Stimulated activated naive CD8-positive, alpha-beta T cell treated with anti-CD3 and anti-CD28 coated beads, Interleukin-15, Interleukin-2, amounts not matched to agents 100 ng/mL and 50 ng/mL, for 24 hours (primary cell): ENCODE measurements at regions not wholly inside any gene's neighbourhood (a gene's known extent, or its start where the extent isn't known, plus 50 kb on each side); places are given as distances from the start of the nearest gene placed in this dataset.

Experiments
- H3K27ac Mint-ChIP-seq: one replicate; pipeline ENCODE4 v1.8.0; 2021; ENCODE audit warnings: mild to moderate bottlenecking, mixed read lengths
- H3K27me3 Mint-ChIP-seq: one replicate; pipeline ENCODE4 v1.8.0; 2021; ENCODE audit warnings: mixed read lengths
- H3K36me3 Mint-ChIP-seq: one replicate; pipeline ENCODE4 v1.8.0; 2021; ENCODE audit warnings: low read depth, mixed read lengths
- H3K4me1 Mint-ChIP-seq: one replicate; pipeline ENCODE4 v1.8.0; 2021; ENCODE audit warnings: low read depth, mixed read lengths
- H3K4me3 Mint-ChIP-seq: one replicate; pipeline ENCODE4 v1.8.0; 2021; ENCODE audit warnings: mild to moderate bottlenecking, mixed read lengths
- H3K9me3 Mint-ChIP-seq: one replicate; pipeline ENCODE4 v1.8.0; 2021; ENCODE audit warnings: mixed read lengths

DNA sequence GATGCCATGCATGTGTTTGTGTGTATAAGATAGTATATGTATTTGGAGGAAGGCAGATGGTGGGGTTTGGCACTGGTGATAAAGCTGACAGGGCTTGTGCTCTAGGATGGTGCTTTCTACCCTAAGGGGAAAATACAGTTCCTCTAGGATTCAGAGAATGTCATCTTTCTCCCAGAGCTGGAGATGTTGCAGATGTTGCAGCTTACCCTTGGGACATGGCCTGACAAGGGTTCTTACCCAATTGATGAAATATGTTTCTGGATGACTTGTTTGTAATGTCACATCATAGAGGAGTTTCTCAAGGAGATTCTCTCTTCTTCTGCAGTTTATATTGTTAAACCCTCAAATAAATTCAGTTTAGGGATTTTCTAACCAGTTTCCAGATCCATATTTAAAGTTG, 52.5 kb upstream of the PITX2 start:
- no peak overlapping the region for H3K27ac Mint-ChIP-seq
- H3K36me3 Mint-ChIP-seq, result no peaks in the 10 kb centered on the region
- no peaks in the 10 kb centered on the region for H3K4me1 Mint-ChIP-seq
- H3K4me3 Mint-ChIP-seq, result no peak overlapping the region
- no peaks in the 10 kb centered on the region for H3K9me3 Mint-ChIP-seq
- peaks cover 15% of the 10 kb centered on the region for H3K27me3 Mint-ChIP-seq

DNA sequence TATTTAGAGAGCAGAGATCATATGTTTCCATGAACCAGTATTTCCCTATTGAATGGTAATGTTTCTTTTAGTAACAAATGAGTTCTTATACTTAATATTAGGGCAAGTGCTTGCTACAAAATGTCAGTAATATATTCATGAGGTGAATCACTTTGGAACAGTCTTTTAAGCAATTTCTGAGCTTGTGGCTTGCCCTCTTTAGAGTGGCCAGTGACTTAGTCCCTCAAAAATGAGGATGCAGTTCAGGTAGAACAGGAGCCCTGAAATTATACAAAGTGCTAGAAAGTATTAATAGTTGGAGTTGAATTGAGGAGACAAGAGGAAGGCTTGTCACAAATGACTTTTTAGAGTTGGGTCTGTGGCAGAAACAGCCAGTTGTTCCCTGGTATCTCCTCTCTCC, 53.4 kb upstream of the PITX2 start:
- H3K9me3 Mint-ChIP-seq, result no peaks in the 10 kb centered on the region
- no peaks in the 10 kb centered on the region for H3K4me1 Mint-ChIP-seq
- H3K27me3 Mint-ChIP-seq, result peaks cover 20% of the 10 kb centered on the region
- H3K36me3 Mint-ChIP-seq, result no peaks in the 10 kb centered on the region
- H3K4me3 Mint-ChIP-seq, result no peak overlapping the region
- H3K27ac Mint-ChIP-seq, result no peak overlapping the region

DNA sequence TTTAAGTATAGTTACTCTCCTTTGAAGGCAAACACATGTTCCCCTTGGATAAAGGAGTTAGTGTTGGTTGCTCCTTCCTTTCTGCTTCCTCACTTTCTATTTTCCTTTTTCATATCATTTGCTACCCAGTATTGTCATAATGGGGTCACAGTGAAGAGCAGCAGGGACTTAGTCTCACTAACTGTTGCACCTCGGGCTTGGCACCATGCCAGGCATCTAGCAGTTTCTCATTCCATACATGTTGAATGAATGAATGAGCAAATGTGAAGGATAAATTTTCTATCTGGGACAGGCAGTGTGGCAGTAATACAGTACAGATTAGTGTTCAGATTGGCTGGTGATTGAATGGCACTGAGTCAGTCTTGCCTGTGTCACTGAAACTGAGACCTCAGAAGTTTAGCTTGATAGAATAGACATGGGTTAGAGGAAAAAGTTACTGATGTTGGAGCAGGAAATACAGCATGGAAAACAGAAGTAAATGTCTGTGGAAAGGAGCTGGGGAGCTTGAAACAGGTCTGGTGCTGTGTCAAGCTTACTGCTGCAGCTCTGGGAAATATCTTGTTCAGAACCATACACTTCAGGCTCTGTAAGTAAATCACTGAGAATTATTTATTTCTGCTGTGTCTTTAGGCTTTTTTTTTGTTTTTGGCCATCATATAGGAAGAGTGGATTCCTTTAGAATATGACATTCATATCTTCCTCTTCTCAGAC, 55.8 kb upstream of the PITX2 start:
- H3K27me3 Mint-ChIP-seq, result peaks cover 20% of the 10 kb centered on the region
- no peak overlapping the region for H3K27ac Mint-ChIP-seq
- H3K9me3 Mint-ChIP-seq, result no peaks in the 10 kb centered on the region
- no peaks in the 10 kb centered on the region for H3K36me3 Mint-ChIP-seq
- H3K4me3 Mint-ChIP-seq, result no peak overlapping the region
- no peaks in the 10 kb centered on the region for H3K4me1 Mint-ChIP-seq

DNA sequence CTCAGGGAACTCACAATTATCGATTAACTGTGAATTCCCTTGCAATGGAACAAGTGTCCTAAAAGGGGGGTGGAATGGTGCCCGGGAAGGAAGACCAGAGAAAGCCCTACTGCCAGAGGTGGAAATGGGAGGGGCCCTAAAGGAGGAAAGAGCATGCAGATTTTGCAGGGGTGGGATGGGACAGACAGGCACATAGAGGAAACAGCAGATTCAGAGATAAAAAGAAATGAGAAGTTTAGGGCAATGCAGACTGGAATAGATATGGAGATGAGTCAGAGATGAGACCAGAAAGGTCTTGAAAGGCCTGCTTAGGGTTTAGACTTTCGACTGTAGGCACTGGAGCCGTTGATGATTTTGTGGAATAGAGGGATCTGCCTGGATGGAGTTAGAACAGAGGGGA, 57.4 kb upstream of the PITX2 start:
- Mint-ChIP-seq H3K27ac (no peak overlapping the region), H3K36me3 (no peaks in the 10 kb centered on the region), H3K4me1 (no peaks in the 10 kb centered on the region), H3K4me3 (no peak overlapping the region), H3K27me3 (peaks cover 20% of the 10 kb centered on the region), H3K9me3 (peaks cover 5% of the 10 kb centered on the region)

DNA sequence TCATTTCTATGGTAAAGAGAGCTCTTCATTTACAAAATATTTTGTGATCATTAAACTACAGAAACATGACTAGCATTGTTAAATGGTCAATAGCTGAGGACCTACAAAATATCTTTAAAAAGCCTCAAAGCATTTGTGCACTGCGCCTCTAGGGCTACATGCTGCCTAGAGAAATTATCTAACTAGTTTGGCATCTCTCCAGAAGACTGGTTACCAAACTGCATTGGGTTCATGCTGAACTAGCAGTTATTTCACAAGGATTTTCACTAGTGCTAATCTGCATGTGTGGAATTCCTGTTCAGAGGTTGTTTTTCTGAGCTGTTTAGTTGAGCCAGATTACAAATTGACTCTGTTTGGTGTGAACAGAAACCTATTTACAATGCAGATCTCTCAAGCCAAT, 58.5 kb upstream of the PITX2 start:
- no peaks in the 10 kb centered on the region for H3K4me1 Mint-ChIP-seq
- H3K36me3 Mint-ChIP-seq, result no peaks in the 10 kb centered on the region
- H3K27ac Mint-ChIP-seq, result no peak overlapping the region
- peaks cover 5% of the 10 kb centered on the region for H3K9me3 Mint-ChIP-seq
- H3K4me3 Mint-ChIP-seq, result no peak overlapping the region
- peaks cover 20% of the 10 kb centered on the region for H3K27me3 Mint-ChIP-seq

DNA sequence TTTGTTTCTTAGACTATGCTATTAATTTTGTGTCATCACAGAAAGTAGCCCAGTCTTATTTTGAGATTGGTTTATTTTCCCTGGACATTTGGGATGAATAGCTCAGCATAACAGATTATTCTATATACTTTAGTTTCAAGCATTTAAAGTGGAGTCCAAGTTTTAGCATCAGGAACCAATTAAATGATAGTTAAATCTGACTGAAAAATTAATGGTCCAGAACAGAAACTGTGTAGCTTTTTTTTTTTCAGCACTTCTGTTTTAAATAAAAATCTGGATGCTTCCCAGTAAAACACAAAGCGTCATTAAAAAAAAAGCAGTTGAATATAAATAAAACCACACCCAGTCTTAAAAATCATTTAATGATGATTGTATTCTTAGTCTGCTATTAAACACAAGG, 59.4 kb upstream of the PITX2 start:
- H3K36me3 Mint-ChIP-seq, result no peaks in the 10 kb centered on the region
- H3K27ac Mint-ChIP-seq, result no peak overlapping the region
- H3K9me3 Mint-ChIP-seq, result peaks cover 8% of the 10 kb centered on the region
- no peak overlapping the region for H3K4me3 Mint-ChIP-seq
- H3K27me3 Mint-ChIP-seq, result peaks cover 20% of the 10 kb centered on the region
- no peaks in the 10 kb centered on the region for H3K4me1 Mint-ChIP-seq

DNA sequence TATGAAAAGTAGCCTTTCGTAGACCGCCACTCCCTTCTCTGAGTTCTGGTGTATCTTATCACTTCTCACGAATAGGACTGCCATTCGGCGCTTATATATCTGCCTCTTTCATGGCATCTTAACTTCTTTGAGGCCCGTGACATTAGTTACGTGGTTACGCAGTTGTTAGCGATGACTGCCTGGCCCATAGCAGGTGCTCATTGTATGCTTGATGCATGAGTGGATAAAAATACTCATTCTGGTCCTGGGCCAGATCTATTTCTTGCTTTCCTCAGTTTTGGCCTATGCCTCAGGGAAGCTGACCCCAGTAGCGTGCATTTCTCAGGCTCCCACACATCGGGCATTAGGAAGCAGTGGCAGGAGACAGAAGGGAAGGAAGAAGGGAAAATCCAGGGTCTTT, 60.7 kb upstream of the PITX2 start:
- Mint-ChIP-seq H3K4me1 (no peaks in the 10 kb centered on the region), H3K27me3 (peaks cover 18% of the 10 kb centered on the region), H3K9me3 (peaks cover 8% of the 10 kb centered on the region), H3K4me3 (no peak overlapping the region), H3K27ac (no peak overlapping the region), H3K36me3 (no peaks in the 10 kb centered on the region)

DNA sequence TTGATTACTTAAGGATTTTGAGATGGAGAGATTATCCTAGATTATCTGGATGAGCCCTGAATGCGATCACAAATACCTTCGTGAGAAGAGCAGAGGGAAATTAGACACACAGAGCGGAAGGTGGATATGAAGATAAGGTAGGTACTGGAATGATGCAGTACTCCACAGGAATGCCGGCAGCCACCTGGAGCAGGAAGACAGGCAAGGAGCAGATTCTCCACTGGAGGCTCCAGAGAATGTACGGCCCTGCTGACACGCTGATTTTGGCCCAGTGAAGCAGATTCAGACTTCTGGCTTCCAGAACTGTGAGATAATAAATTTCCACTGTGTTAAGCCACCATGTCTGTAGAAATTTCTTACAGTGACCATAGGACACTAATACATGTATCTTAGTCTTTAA, 79.4 kb upstream of the PITX2 start:
- no peaks in the 10 kb centered on the region for H3K4me1 Mint-ChIP-seq
- no peak overlapping the region for H3K27ac Mint-ChIP-seq
- peaks cover 2% of the 10 kb centered on the region for H3K27me3 Mint-ChIP-seq
- no peaks in the 10 kb centered on the region for H3K9me3 Mint-ChIP-seq
- H3K36me3 Mint-ChIP-seq, result no peaks in the 10 kb centered on the region
- no peak overlapping the region for H3K4me3 Mint-ChIP-seq

DNA sequence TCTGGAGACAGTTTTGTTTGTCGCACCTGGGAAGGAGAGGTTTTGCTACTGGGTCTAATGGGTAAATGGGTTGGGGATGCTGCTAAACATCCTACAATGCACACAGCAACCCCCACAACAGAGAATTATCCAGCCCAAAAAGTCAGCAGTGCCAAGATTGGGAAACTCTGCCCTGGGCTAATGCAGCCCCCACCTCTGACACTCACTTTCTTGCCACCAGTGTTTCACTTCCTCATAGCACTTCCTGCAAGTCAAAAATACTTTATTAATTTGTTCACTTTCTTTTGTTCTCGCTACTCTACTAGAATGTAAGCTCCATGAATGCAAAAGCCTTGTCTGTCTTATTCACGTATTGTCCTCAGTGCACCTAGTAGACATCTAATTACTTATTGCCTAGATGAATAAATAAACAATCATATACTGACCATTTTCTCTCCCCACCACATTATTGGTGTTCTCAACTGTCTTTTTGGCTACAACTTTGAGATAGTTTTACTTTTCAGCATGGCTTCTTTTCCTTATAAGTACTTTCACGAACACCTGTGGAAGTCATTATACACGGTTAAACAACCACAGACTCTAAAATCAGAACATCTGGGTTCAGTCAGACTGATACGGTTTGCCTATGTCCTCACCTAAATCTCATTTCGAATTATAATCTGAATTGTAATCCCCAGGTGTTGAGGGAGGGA, 82.0 kb upstream of the PITX2 start:
- Mint-ChIP-seq H3K27ac (no peak overlapping the region), H3K36me3 (no peaks in the 10 kb centered on the region), H3K9me3 (no peaks in the 10 kb centered on the region), H3K27me3 (peaks cover 2% of the 10 kb centered on the region), H3K4me3 (no peak overlapping the region), H3K4me1 (no peaks in the 10 kb centered on the region)

DNA sequence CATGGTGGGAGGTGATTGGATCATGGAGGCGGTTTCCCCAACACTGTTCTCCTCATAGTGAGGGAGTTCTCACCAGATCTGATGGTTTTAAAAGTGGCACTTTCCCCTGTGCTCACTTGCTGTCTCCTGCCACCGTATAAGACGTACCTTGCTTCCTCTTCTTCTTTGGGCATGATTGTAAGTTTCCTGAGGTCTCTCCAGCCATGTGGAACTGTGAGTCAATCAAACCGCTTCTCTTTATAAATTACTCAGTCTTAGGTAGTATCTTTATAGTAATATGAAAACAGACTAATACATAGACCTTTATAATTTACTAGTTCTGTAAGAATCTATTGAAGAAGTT, 82.5 kb upstream of the PITX2 start:
- H3K36me3 Mint-ChIP-seq, result no peaks in the 10 kb centered on the region
- peaks cover 2% of the 10 kb centered on the region for H3K27me3 Mint-ChIP-seq
- no peaks in the 10 kb centered on the region for H3K9me3 Mint-ChIP-seq
- no peaks in the 10 kb centered on the region for H3K4me1 Mint-ChIP-seq
- no peak overlapping the region for H3K4me3 Mint-ChIP-seq
- H3K27ac Mint-ChIP-seq, result no peak overlapping the region

DNA sequence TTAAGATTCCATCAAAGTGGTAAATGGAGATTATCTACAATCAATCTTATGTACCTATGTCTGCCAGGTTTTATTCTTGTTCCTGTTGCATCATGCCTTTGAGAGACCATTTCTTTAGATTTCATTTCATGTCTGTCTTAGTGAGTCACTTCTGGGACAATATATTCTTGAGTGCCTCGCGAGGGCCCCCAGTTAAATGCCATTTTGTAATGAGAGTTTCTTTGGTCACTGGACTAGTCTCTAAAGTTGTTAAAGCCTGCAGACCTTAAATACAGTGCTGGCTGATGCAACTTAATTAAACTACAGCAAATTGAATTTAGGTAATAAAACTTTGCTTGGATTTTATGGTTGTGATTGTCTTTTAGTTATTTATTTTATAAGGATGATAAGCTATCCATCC, 87.2 kb upstream of the PITX2 start:
- H3K9me3 Mint-ChIP-seq, result no peaks in the 10 kb centered on the region
- no peaks in the 10 kb centered on the region for H3K4me1 Mint-ChIP-seq
- H3K36me3 Mint-ChIP-seq, result no peaks in the 10 kb centered on the region

DNA sequence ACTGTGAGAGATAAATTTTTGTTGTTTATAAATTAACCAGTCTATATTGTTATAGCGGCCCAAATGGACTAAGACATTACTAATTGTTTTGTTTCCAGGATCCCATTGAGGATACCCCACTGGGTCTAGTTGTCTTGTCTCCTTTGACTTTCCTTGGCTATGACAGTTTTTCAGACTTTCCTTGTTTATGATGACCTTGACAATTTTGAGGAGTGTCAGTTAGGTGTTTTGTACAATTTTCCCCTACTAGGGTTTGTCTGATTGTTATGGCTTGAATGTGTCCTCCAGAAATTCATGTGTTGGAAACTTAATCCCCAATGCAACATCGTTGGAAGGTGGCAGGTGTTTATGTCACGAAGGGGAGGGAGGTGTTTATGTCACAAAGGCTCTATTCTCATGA, 89.6 kb upstream of the PITX2 start:
- no peaks in the 10 kb centered on the region for H3K9me3 Mint-ChIP-seq
- H3K27me3 Mint-ChIP-seq, result no peaks in the 10 kb centered on the region
- no peaks in the 10 kb centered on the region for H3K36me3 Mint-ChIP-seq
- H3K27ac Mint-ChIP-seq, result no peak overlapping the region
- no peak overlapping the region for H3K4me3 Mint-ChIP-seq
- no peaks in the 10 kb centered on the region for H3K4me1 Mint-ChIP-seq

More for the DNA sequence above, 87.2 kb upstream of the PITX2 start:
- H3K27me3 Mint-ChIP-seq, result no peaks in the 10 kb centered on the region
- no peak overlapping the region for H3K4me3 Mint-ChIP-seq
- H3K27ac Mint-ChIP-seq, result no peak overlapping the region

DNA sequence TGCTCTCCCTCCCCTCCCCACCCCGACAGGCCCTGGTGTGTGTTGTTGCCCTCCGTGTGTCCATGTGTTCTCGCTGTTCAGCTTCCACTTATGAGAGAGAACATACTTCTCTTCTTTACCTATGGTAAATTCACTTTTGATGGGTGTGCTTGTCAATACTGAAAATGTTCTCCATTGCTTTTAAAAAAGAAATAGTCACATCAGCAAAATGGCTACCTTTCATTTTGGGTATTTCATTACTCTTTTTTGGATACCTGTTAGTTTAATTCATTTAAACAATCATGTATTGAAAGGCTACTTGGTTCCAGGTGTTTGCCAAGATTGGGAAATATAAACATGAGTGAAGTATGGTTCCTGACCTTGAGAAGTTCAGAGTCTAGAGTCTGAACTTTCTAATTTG, 107.4 kb upstream of the PITX2 start:
- Mint-ChIP-seq H3K9me3 (no peaks in the 10 kb centered on the region), H3K27me3 (peaks cover 3% of the 10 kb centered on the region), H3K4me3 (no peak overlapping the region), H3K27ac (no peak overlapping the region), H3K4me1 (no peaks in the 10 kb centered on the region), H3K36me3 (no peaks in the 10 kb centered on the region)

DNA sequence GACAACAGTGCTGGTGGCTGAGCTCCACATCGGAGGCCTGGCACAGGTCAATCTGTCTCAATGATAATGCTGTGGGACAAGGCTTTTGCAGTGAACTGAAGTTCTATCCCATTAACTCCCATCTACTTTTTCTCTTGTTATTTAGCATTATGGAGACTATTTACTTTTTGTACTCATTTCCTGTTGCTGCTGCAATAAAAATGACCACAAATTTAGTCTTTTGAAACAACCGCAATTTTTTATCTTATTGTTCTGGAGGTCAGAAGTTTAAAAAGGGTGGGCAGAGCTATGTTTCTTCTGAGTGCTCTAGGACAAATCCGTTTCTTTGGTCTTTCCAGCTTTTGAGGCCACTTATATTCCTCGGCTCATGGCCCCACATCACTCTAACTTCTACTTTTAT, 111.0 kb upstream of the PITX2 start:
- H3K27me3 Mint-ChIP-seq, result peaks cover 3% of the 10 kb centered on the region
- no peaks in the 10 kb centered on the region for H3K36me3 Mint-ChIP-seq
- no peaks in the 10 kb centered on the region for H3K4me1 Mint-ChIP-seq
- no peak overlapping the region for H3K4me3 Mint-ChIP-seq
- H3K9me3 Mint-ChIP-seq, result no peaks in the 10 kb centered on the region
- H3K27ac Mint-ChIP-seq, result no peak overlapping the region

DNA sequence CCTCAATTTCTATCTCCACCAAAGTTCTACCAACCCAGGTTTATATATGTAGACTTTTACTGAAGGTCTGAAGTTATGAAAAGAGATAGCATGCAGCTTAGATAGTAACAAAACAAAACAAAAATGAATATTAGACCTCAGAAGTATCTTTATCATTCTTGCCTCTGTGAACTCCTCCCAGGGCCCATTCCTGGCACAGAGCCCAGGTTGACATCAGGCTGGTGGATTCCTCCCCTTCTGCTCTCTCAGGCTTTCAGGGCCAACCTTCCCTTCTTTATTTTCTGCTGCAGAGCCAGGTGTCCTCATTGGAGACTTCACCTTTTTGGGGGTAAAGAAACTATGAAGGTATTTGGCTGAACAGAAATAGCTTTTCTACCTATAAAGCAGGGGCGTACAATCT, 112.8 kb upstream of the PITX2 start:
- Mint-ChIP-seq H3K9me3 (no peaks in the 10 kb centered on the region), H3K27ac (no peak overlapping the region), H3K4me3 (no peak overlapping the region), H3K27me3 (peaks cover 3% of the 10 kb centered on the region), H3K36me3 (no peaks in the 10 kb centered on the region), H3K4me1 (no peaks in the 10 kb centered on the region)

DNA sequence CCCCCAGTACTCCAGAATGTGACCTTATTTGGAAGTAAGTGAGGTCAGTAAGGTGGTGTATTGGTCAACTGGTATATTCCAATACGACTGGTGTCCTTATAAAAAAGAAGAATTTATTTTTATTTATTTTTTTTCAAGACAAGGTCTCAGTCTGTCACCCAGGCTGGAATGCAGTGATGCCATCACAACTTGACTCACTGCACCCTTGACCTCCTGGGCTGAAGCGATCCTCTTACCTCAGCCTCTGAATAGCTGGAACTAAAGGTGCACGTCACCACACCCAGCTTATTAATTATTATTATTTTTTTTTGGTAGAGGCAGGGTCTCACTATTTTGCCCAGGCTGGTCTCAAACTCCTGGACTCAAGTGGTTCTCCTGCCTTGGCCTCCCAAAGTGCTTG, 115.1 kb upstream of the PITX2 start:
- Mint-ChIP-seq H3K9me3 (no peaks in the 10 kb centered on the region), H3K36me3 (no peaks in the 10 kb centered on the region), H3K27ac (no peak overlapping the region), H3K4me1 (no peaks in the 10 kb centered on the region), H3K4me3 (no peak overlapping the region), H3K27me3 (peaks cover 1% of the 10 kb centered on the region)
